Gastroesophageal sphincter (tissue), 4 donors: ENCODE measurements at regions not wholly inside any gene's neighbourhood (a gene's known extent, or its start where the extent isn't known, plus 50 kb on each side); places are given as distances from the start of the nearest gene placed in this dataset.

Source experiments
- ATAC-seq: fragments of 150-250 bp; one replicate; pipeline ENCODE4 v1.9.1; 2016; ENCODE audit warnings: mild to moderate bottlenecking, moderate library complexity
- H3K27ac ChIP-seq, 4 donors: fragments of 200-600 bp; sonication (generic) in 3 of 4; 1 replicate in 3 of 4; 2 replicates in 1 of 4; pipeline ENCODE4 v1.5.1; 2016 to 2019
- H3K27me3 ChIP-seq: fragments of 200-600 bp; sonication (generic); one replicate; pipeline ENCODE4 v1.5.1; 2019
- H3K36me3 ChIP-seq, 2 donors: fragments of 200-600 bp; sonication (generic); one replicate each; pipeline ENCODE4 v1.5.1; 2019; ENCODE audit warnings: control low read depth in 1 of 2
- H3K4me1 ChIP-seq, 3 donors: fragments of 200-600 bp; sonication (generic); 1 replicate in 2 of 3; 2 replicates in 1 of 3; pipeline ENCODE4 v1.5.1; 2016 to 2019; ENCODE audit warnings: control low read depth in 2 of 3
- H3K4me3 ChIP-seq, 2 donors: fragments of 200-600 bp; sonication (generic); one replicate each; pipeline ENCODE4 v1.5.1; 2019; ENCODE audit warnings: mild to moderate bottlenecking in 1 of 2, moderate library complexity in 1 of 2
- H3K9me3 ChIP-seq, 3 donors: fragments of 200-600 bp; sonication (generic); one replicate each; pipeline ENCODE4 v1.5.1; 2017 to 2019; ENCODE audit warnings: control low read depth in 2 of 3
- EP300 ChIP-seq: sonication (generic); formaldehyde crosslinking; IDR thresholded peaks from one replicate; pipeline ENCODE4 v1.6.1; 2017; ENCODE audit warnings: antibody characterized with exemption, mild to moderate bottlenecking
- POLR2A ChIP-seq, 2 donors: fragments of 450-650 bp; IDR thresholded peaks; one replicate each; pipeline ENCODE4 v1.6.1; 2017; ENCODE audit warnings: antibody characterized with exemption in 2 of 2, mild to moderate bottlenecking in 2 of 2, moderate library complexity in 1 of 2
- POLR2AphosphoS5 ChIP-seq: sonication (generic); formaldehyde crosslinking; IDR thresholded peaks from one replicate; pipeline ENCODE4 v1.6.1; 2017; ENCODE audit warnings: antibody characterized with exemption
- WGBS, 2 donors: methylation state at CpG; one replicate each; pipeline ENCODE4 v1.1.5; 2018; ENCODE audit warnings: low coverage in 1 of 2; 5-methylcytosine and 5-hydroxymethylcytosine counted together
- TF ChIP-seq, protein P1 (sequence below), 4 experiments: fragments of 200-600 bp in 2 of 4; fragments of 450-650 bp in 2 of 4; sonication (generic) in 1 of 4; IDR thresholded peaks; one replicate each; pipeline ENCODE4 v1.5.1; 2017 to 2019; ENCODE audit warnings: antibody characterized with exemption in 4 of 4, mild to moderate bottlenecking in 2 of 4, moderate library complexity in 2 of 4

DNA sequence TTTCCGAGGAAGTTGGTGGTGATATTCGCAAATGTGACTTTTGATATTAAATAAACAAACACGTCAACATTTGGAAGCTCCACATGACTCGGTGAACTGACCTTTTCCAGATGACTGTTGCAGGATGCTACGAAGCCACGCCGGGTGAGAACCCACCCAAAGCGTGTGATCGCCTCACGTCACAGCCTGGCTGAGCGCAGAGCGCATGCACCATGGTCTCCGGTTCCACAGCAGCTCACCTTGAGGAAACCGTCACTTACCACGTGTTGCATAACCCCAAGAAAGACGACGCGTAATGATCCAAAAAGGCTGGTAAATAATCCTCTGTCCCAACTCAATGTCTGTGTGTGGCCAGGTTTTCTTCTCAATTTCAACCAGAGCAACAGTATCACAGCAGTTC is 64.5 kb upstream of the CTDP1 start:
- H3K27me3 ChIP-seq: peaks cover 51% of the 10 kb centered on the region
- H3K27ac ChIP-seq: no peak overlapping the region
- H3K36me3 ChIP-seq: no peaks in the 10 kb centered on the region
- ATAC-seq: no peak
- 78 to 86% methylated on average over 9 to 18 of the region's 18 CpGs for WGBS, 2 donors
- H3K4me3 ChIP-seq: no peak overlapping the region
- H3K9me3 ChIP-seq: no peaks in the 10 kb centered on the region
- H3K4me1 ChIP-seq: peaks cover 0 to 7% (median 0%) of the 10 kb centered on the region in 3 donors
- TF ChIP-seq, protein P1, sequence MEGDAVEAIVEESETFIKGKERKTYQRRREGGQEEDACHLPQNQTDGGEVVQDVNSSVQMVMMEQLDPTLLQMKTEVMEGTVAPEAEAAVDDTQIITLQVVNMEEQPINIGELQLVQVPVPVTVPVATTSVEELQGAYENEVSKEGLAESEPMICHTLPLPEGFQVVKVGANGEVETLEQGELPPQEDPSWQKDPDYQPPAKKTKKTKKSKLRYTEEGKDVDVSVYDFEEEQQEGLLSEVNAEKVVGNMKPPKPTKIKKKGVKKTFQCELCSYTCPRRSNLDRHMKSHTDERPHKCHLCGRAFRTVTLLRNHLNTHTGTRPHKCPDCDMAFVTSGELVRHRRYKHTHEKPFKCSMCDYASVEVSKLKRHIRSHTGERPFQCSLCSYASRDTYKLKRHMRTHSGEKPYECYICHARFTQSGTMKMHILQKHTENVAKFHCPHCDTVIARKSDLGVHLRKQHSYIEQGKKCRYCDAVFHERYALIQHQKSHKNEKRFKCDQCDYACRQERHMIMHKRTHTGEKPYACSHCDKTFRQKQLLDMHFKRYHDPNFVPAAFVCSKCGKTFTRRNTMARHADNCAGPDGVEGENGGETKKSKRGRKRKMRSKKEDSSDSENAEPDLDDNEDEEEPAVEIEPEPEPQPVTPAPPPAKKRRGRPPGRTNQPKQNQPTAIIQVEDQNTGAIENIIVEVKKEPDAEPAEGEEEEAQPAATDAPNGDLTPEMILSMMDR (IDR thresholded peaks at IDR 0.05): no peak
- TF ChIP-seq POLR2A (IDR thresholded peaks at IDR 0.05) (no peak), EP300 (no peak), POLR2AphosphoS5 (no peak)

DNA sequence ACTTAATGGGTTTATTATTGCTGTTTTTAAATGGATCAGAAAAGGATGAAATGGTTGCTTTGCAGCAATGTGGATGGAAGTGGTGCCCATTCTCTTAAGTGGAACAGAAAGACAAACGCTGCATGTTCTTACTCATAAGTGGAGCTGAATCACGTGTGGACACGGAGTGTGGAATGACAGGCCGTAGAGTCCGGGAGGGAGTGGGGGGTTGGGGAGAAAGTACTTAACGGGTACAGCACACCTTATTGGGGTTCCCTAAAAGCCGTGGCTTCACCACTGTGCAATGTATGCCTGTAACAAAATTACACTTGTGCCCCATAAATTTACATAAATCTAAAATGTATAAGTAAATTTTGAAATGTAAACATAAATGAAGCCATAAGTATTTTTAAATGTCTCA is 64.0 kb upstream of the CTDP1 start:
- Histone ChIP-seq H3K4me1 (peaks cover 0 to 7% (median 0%) of the 10 kb centered on the region in 3 donors), H3K27ac (no peak overlapping the region), H3K4me3 (no peak overlapping the region), H3K9me3 (no peaks in the 10 kb centered on the region), H3K27me3 (peaks cover 48% of the 10 kb centered on the region), H3K36me3 (no peaks in the 10 kb centered on the region)
- no peak for ATAC-seq
- 72 to 88% methylated on average over 7 of the region's 7 CpGs for WGBS, 2 donors
- TF ChIP-seq POLR2A (IDR thresholded peaks at IDR 0.05): no peak

- H3K27me3 ChIP-seq: peaks cover 48% of the 10 kb centered on the region
- H3K4me3 ChIP-seq: peak overlapping the region in 1 of 2 donors; percentile 45
- peaks cover 0 to 7% (median 0%) of the 10 kb centered on the region in 3 donors for H3K4me1 ChIP-seq
- ATAC-seq: no peak
- no peaks in the 10 kb centered on the region for H3K9me3 ChIP-seq
- H3K36me3 ChIP-seq: no peaks in the 10 kb centered on the region
- TF ChIP-seq EP300 (no peak), POLR2A (IDR thresholded peaks at IDR 0.05) (no peak), POLR2AphosphoS5 (no peak)
- TF ChIP-seq, protein P1 (IDR thresholded peaks at IDR 0.05): no peak
- WGBS, 2 donors: 71% methylated on average over 12 of the region's 89 CpGs; no CpG with 5 or more reads in 1 of the 2 donors
- H3K27ac ChIP-seq: peak overlapping the region in 1 of 4 donors; percentile 49
These were observed 62.7 kb upstream of the CTDP1 start for GRCh38 chr18:79616651-79617510.

DNA sequence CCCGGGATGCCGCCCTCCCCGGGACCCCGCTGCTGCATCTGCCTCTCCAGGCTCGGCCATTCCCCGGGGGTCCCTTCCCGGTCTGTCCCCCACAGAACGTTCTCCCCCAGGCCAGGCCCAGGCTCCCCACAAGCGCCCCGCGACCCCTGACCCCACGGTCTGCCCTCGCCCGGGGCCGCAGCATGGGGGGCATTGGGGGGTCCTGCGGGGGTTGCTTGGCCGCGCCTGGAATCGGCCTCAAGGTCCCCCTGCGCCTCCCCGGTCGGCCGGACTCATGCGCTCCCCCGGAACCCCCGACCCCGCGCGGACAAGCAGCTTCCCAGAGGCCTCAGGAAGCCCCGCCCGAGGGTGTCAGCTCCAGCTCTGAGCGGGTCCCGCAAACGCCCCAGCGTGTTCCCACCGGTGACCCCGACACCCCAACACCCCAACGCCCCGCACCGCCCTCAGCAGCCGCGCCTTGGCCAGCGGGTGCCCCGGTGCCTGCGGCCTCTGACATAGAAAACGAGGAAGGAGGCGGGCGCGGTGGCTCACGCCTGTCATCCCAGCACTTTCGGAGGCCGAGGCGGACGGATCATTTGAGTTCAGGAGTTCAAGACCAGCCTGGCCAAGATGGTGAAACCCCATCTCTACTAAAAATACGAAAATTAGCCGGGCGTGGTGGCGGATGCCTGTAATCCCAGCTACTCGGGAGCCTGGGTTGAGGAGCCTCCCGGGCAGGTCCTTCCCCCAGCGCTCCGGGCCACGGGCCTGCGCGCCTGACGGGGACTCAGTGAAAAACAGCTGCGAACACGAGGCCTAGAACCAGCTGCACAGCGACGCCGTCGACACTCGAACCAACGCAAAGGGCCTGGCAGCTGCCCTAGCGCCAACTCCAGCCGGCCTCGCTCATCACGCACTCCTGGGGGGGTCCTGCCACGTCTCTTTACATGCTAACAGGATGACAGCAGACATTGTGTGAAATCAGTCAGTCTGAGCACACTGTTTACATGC is 61.8 kb upstream of the CTDP1 start:
- Histone ChIP-seq H3K27me3 (peaks cover 48% of the 10 kb centered on the region), H3K4me3 (no peak overlapping the region), H3K27ac (no peak overlapping the region), H3K36me3 (no peaks in the 10 kb centered on the region), H3K9me3 (no peaks in the 10 kb centered on the region), H3K4me1 (peaks cover 0 to 7% (median 0%) of the 10 kb centered on the region in 3 donors)
- ATAC-seq: no peak
- TF ChIP-seq POLR2AphosphoS5 (no peak), POLR2A (IDR thresholded peaks at IDR 0.05) (no peak), EP300 (no peak)
- TF ChIP-seq, protein P1 (IDR thresholded peaks at IDR 0.05): no peak
- whole genome bisulfite sequencing, 2 donors: 87% methylated on average over 6 of the region's 79 CpGs; no CpG with 5 or more reads in 1 of the 2 donors

GRCh38 chr18:79620576-79621165 is 58.9 kb upstream of the CTDP1 start:
- peaks cover 0 to 7% (median 0%) of the 10 kb centered on the region in 3 donors for H3K4me1 ChIP-seq
- H3K36me3 ChIP-seq: no peaks in the 10 kb centered on the region
- no peak for ATAC-seq
- no peak overlapping the region for H3K4me3 ChIP-seq
- H3K27me3 ChIP-seq: peaks cover 45% of the 10 kb centered on the region
- no peak overlapping the region for H3K27ac ChIP-seq
- H3K9me3 ChIP-seq: no peaks in the 10 kb centered on the region
- WGBS, 2 donors: 23 to 72% methylated on average over 3 to 19 of the region's 20 CpGs
- TF ChIP-seq, protein P1 (IDR thresholded peaks at IDR 0.05): no peak
- TF ChIP-seq POLR2A (IDR thresholded peaks at IDR 0.05) (no peak), EP300 (no peak), POLR2AphosphoS5 (no peak)
